ENCODE measurements at regions not wholly inside any gene's neighbourhood (a gene's known extent, or its start where the extent isn't known, plus 50 kb on each side); places are given as distances from the start of the nearest gene placed in this dataset.

DNA sequence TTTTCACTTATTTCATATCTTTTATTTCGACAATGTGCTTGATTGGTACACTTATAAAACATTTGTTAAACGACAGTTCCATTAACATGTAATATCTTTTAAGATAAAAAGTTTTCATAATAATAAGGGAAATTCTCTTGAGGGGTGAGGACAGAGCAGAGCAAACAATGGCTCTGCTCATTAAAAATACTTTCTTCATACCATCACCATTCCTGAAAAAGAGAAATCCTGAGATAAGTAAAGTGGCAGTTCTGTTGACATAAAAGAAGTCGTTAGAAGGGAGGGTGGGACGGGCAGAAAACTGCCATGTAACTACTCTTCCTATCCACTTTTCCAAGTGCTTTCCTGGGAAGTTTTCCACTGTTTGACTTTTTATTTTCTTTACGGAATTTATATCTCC lies 193.6 kb upstream of the CEP162 start:
- TF ChIP-seq, protein P1, sequence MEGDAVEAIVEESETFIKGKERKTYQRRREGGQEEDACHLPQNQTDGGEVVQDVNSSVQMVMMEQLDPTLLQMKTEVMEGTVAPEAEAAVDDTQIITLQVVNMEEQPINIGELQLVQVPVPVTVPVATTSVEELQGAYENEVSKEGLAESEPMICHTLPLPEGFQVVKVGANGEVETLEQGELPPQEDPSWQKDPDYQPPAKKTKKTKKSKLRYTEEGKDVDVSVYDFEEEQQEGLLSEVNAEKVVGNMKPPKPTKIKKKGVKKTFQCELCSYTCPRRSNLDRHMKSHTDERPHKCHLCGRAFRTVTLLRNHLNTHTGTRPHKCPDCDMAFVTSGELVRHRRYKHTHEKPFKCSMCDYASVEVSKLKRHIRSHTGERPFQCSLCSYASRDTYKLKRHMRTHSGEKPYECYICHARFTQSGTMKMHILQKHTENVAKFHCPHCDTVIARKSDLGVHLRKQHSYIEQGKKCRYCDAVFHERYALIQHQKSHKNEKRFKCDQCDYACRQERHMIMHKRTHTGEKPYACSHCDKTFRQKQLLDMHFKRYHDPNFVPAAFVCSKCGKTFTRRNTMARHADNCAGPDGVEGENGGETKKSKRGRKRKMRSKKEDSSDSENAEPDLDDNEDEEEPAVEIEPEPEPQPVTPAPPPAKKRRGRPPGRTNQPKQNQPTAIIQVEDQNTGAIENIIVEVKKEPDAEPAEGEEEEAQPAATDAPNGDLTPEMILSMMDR (IDR thresholded peaks at IDR 0.05) = no peak
- Mint-ChIP-seq H3K27me3 (ENCODE audit: unreplicated experiment) (peaks cover 55% of the 10 kb centered on the region), H3K9me3 (ENCODE audit: unreplicated experiment) (no peaks in the 10 kb centered on the region), H3K36me3 (ENCODE audit: unreplicated experiment) (no peaks in the 10 kb centered on the region), H3K4me1 (ENCODE audit: unreplicated experiment) (peaks cover 4% of the 10 kb centered on the region), H3K4me3 (ENCODE audit: unreplicated experiment) (no peak overlapping the region), H3K27ac (ENCODE audit: unreplicated experiment) (no peak overlapping the region)
- DNase-seq (ENCODE audit: extremely low spot score, unreplicated experiment) = no peak

GRCh38 chr6:84417260-84417659 lies 189.8 kb upstream of the CEP162 start:
- TF ChIP-seq, protein P1 (IDR thresholded peaks at IDR 0.05) = no peak
- DNase-seq (ENCODE audit: extremely low spot score, unreplicated experiment) = no peak
- peaks cover 3% of the 10 kb centered on the region for H3K4me1 Mint-ChIP-seq (ENCODE audit: unreplicated experiment)
- H3K27ac Mint-ChIP-seq (ENCODE audit: unreplicated experiment) = no peak overlapping the region
- no peaks in the 10 kb centered on the region for H3K9me3 Mint-ChIP-seq (ENCODE audit: unreplicated experiment)
- H3K27me3 Mint-ChIP-seq (ENCODE audit: unreplicated experiment) = peaks cover 48% of the 10 kb centered on the region
- H3K36me3 Mint-ChIP-seq (ENCODE audit: unreplicated experiment) = no peaks in the 10 kb centered on the region
- no peak overlapping the region for H3K4me3 Mint-ChIP-seq (ENCODE audit: unreplicated experiment)

- Mint-ChIP-seq H3K27me3 (ENCODE audit: unreplicated experiment) (peaks cover 44% of the 10 kb centered on the region), H3K36me3 (ENCODE audit: unreplicated experiment) (no peaks in the 10 kb centered on the region), H3K4me3 (ENCODE audit: unreplicated experiment) (no peak overlapping the region), H3K4me1 (ENCODE audit: unreplicated experiment) (no peaks in the 10 kb centered on the region), H3K9me3 (ENCODE audit: unreplicated experiment) (no peaks in the 10 kb centered on the region), H3K27ac (ENCODE audit: unreplicated experiment) (no peak overlapping the region)
- DNase-seq (ENCODE audit: extremely low spot score, unreplicated experiment) = no peak
- TF ChIP-seq, protein P1 (IDR thresholded peaks at IDR 0.05) = no peak
Measured at GRCh38 chr6:84416043-84416657, 188.7 kb upstream of the CEP162 start.

- no peak overlapping the region for H3K4me3 Mint-ChIP-seq (ENCODE audit: unreplicated experiment)
- no peaks in the 10 kb centered on the region for H3K36me3 Mint-ChIP-seq (ENCODE audit: unreplicated experiment)
- no peak overlapping the region for H3K27ac Mint-ChIP-seq (ENCODE audit: unreplicated experiment)
- peaks cover 40% of the 10 kb centered on the region for H3K27me3 Mint-ChIP-seq (ENCODE audit: unreplicated experiment)
- TF ChIP-seq, protein P1 (IDR thresholded peaks at IDR 0.05) = no peak
- H3K9me3 Mint-ChIP-seq (ENCODE audit: unreplicated experiment) = no peaks in the 10 kb centered on the region
- no peaks in the 10 kb centered on the region for H3K4me1 Mint-ChIP-seq (ENCODE audit: unreplicated experiment)
- no peak for DNase-seq (ENCODE audit: extremely low spot score, unreplicated experiment)
Measured at GRCh38 chr6:84415517-84415916, 188.1 kb upstream of the CEP162 start.

- no peaks in the 10 kb centered on the region for H3K4me1 Mint-ChIP-seq (ENCODE audit: unreplicated experiment)
- peaks cover 35% of the 10 kb centered on the region for H3K27me3 Mint-ChIP-seq (ENCODE audit: unreplicated experiment)
- no peak for DNase-seq (ENCODE audit: extremely low spot score, unreplicated experiment)
- TF ChIP-seq, protein P1 (IDR thresholded peaks at IDR 0.05) = no peak
- no peak overlapping the region for H3K4me3 Mint-ChIP-seq (ENCODE audit: unreplicated experiment)
- H3K9me3 Mint-ChIP-seq (ENCODE audit: unreplicated experiment) = no peaks in the 10 kb centered on the region
- no peak overlapping the region for H3K27ac Mint-ChIP-seq (ENCODE audit: unreplicated experiment)
- H3K36me3 Mint-ChIP-seq (ENCODE audit: unreplicated experiment) = no peaks in the 10 kb centered on the region
Measured at GRCh38 chr6:84415068-84415467, 187.6 kb upstream of the CEP162 start.

Measured in osteocyte (in vitro differentiated cells).